Stimulated activated memory B cell treated with anti-CD40 and anti-IgM and Interleukin-4, amounts not matched to agents 10 μg/mL and 1 μg/mL and 100 μg/mL, for 72 hours (primary cell): ENCODE measurements at regions not wholly inside any gene's neighbourhood (a gene's known extent, or its start where the extent isn't known, plus 50 kb on each side); places are given as distances from the start of the nearest gene placed in this dataset.

Experiments
- ATAC-seq: fragments of 150-1000 bp; cut with Tn5 transposase; 2 replicates; pipeline ENCODE4 v1.10.0; 2021
- H3K27ac Mint-ChIP-seq: one replicate; pipeline ENCODE4 v1.8.0; 2022; ENCODE audit warnings: mild to moderate bottlenecking, mixed read lengths
- H3K27me3 Mint-ChIP-seq: one replicate; pipeline ENCODE4 v1.8.0; 2022; ENCODE audit warnings: mixed read lengths
- H3K36me3 Mint-ChIP-seq: one replicate; pipeline ENCODE4 v1.8.0; 2022; ENCODE audit warnings: mixed read lengths
- H3K4me1 Mint-ChIP-seq: one replicate; pipeline ENCODE4 v1.8.0; 2022; ENCODE audit warnings: mixed read lengths
- H3K4me3 Mint-ChIP-seq: one replicate; pipeline ENCODE4 v1.8.0; 2022; ENCODE audit warnings: mild to moderate bottlenecking, moderate library complexity, mixed read lengths
- H3K9me3 Mint-ChIP-seq: one replicate; pipeline ENCODE4 v1.8.0; 2022; ENCODE audit warnings: mixed read lengths

DNA sequence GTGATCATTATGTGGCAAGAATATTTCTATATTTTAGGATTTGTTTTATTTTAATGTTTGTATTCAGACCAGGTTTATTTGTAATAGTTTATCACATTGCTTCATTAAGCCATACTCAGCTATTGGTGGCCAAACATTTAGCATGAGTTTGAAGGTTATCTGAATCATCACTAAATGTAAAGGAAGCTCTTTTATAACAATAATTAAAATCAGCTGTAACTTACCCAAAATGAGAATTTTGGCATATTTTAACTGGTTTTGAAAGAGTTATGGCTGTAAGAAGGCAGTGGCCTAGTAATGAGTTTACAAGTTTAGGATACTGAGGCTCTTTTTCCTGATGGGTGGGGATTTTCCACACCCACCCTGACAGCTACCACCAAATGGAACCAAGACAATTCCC is 177.8 kb downstream of the EN1 start:
- Mint-ChIP-seq H3K4me3 (no peak overlapping the region), H3K27ac (no peak overlapping the region), H3K27me3 (no peaks in the 10 kb centered on the region), H3K36me3 (no peaks in the 10 kb centered on the region), H3K9me3 (no peaks in the 10 kb centered on the region), H3K4me1 (no peaks in the 10 kb centered on the region)
- no peak for ATAC-seq

DNA sequence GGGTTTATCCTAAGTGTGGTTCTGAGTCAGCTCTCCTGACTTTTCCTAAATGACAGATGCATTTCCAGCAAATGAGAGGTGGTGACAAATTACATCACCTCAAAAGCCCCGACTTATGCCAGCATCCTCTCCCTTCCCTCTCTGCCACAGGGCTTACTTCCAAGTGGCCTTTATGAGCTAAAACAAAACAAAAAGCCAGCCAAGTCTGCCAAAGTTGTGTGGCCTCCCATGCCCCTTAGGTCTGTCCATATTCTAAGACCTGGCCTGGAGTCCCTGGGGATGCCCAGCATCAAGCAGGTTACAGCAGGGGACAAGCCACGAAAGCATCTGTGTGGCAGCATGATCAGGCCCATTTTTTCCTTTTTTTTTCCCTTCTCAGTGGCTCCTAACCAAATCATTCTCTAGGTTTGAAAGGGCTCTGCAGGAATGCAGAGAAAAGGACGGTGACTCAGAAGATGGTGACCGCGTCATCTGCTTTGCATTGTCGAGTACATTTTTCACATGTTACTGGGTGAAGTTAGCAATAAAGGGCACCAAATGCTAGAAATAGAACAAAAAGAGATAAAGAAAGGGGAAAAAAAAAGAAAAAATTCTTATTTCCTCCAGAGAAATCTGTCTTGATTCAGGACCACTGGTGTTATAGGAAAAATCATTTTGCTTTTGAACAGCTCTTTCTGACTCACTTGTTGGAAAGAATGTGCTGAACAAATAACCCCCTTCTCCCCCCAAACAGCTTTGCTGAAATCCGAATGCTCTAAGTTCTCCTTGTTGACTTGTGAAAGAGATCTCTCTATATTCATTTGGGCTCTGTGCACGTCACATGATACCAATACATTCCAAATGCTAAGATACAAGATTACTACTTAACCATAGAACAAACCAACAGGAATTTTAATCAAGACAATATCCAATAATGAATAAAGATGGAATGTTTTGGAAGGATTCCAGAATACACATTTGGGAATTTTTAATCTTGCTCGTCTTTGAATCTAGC is 178.7 kb downstream of the EN1 start:
- no peak overlapping the region for H3K27ac Mint-ChIP-seq
- no peaks in the 10 kb centered on the region for H3K4me1 Mint-ChIP-seq
- H3K27me3 Mint-ChIP-seq = no peaks in the 10 kb centered on the region
- H3K4me3 Mint-ChIP-seq = no peak overlapping the region
- H3K9me3 Mint-ChIP-seq = no peaks in the 10 kb centered on the region
- no peak for ATAC-seq
- H3K36me3 Mint-ChIP-seq = no peaks in the 10 kb centered on the region

DNA sequence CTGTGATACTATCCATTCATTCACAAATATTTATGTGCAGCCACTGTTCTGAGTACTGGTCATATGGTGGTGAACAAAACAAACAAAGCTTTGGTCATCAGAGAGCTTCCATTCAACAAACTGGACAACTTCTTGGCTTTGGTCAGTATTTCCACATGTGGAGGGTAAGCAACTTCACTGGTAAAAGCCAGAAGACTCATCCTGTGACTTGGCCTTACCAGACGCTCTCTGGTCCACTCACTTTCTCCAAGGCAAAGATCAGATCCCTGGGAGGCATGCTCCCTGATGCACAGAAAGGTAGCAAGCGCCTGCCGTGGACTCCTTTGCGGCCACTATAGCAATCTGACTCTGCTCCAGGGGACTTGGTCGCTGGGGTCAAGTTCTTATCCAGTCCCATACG is 179.5 kb downstream of the EN1 start:
- Mint-ChIP-seq H3K4me3 (no peak overlapping the region), H3K27me3 (no peaks in the 10 kb centered on the region), H3K4me1 (no peaks in the 10 kb centered on the region), H3K27ac (no peak overlapping the region), H3K9me3 (no peaks in the 10 kb centered on the region), H3K36me3 (no peaks in the 10 kb centered on the region)
- no peak for ATAC-seq

DNA sequence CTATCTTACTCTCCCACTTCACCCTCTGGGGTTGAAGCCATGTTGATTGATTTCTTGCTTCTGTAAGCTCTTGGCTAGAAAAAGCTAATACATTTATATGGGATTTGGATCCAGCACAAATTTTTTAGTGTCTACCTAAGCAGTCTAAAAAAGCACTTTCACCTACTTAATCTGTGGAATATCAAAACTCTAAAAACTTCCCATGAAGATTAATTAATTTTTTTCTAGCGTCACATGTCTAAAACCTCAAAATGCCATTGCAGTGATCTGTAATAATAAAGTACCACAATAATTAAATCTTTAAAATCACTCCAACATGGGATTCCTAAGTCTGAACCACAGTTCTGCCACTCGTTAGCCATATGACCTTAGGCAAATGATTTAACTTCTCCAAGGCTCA is 180.1 kb downstream of the EN1 start:
- H3K4me3 Mint-ChIP-seq = no peak overlapping the region
- H3K9me3 Mint-ChIP-seq = no peaks in the 10 kb centered on the region
- no peaks in the 10 kb centered on the region for H3K27me3 Mint-ChIP-seq
- no peak overlapping the region for H3K27ac Mint-ChIP-seq
- no peak for ATAC-seq
- no peaks in the 10 kb centered on the region for H3K4me1 Mint-ChIP-seq
- no peaks in the 10 kb centered on the region for H3K36me3 Mint-ChIP-seq

DNA sequence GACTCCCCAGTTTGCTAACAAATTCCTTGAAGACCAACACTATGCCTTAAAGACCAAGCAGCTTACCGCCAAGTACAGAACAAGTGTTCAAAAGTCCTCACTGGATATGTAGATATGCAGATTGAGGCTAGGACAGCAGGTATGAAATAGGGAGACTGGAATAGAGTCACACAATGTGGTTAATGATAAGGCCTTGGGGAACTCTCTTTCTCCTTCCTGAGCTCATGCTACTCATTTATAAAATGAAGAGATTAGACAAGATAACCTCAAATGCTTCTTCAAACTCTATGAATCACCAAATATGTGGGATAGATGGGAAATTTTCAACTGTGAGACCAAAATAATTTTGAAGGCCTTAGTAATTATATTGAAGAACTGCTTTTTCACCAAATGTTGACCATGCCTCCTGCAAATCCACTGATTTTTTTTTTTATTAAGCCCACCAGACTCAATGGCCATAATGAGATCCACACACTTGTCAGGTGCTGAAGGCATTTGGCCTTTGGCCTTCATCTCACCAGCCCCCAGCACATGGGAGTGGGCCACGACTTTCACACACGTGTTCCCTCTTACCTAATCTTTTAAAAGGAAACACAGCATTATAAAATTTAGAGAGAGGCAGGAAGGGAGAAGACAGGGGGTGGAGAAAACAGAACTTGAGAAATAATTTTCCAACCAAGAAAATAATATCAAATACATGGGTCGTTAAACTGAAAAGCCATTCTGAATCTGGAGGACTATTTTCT is 181.5 kb downstream of the EN1 start:
- no peak overlapping the region for H3K4me3 Mint-ChIP-seq
- no peaks in the 10 kb centered on the region for H3K9me3 Mint-ChIP-seq
- ATAC-seq = no peak
- H3K4me1 Mint-ChIP-seq = no peaks in the 10 kb centered on the region
- H3K27me3 Mint-ChIP-seq = no peaks in the 10 kb centered on the region
- H3K36me3 Mint-ChIP-seq = no peaks in the 10 kb centered on the region
- H3K27ac Mint-ChIP-seq = no peak overlapping the region

DNA sequence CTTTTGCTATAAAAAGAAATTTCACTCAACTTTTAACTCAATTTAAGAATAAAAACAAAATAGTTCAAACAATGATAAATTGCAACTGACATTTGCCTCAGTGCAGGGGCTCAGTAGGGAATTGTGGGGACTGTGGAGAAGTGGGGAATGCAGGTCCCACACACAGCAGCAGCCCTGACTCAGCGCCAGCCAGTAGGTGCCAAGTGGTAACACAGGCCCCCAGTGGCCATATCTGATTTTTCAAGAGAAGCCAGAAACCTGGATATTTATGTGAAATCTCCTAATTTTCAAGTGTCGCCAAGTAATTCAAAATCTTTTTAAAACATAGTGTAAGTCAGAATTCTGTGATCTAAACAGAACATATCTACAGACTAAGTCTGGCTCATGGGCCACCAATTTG is 186.3 kb downstream of the EN1 start:
- H3K27me3 Mint-ChIP-seq = no peaks in the 10 kb centered on the region
- no peaks in the 10 kb centered on the region for H3K4me1 Mint-ChIP-seq
- no peaks in the 10 kb centered on the region for H3K36me3 Mint-ChIP-seq
- no peak overlapping the region for H3K4me3 Mint-ChIP-seq
- peaks cover 3% of the 10 kb centered on the region for H3K9me3 Mint-ChIP-seq
- H3K27ac Mint-ChIP-seq = no peak overlapping the region
- no peak for ATAC-seq

DNA sequence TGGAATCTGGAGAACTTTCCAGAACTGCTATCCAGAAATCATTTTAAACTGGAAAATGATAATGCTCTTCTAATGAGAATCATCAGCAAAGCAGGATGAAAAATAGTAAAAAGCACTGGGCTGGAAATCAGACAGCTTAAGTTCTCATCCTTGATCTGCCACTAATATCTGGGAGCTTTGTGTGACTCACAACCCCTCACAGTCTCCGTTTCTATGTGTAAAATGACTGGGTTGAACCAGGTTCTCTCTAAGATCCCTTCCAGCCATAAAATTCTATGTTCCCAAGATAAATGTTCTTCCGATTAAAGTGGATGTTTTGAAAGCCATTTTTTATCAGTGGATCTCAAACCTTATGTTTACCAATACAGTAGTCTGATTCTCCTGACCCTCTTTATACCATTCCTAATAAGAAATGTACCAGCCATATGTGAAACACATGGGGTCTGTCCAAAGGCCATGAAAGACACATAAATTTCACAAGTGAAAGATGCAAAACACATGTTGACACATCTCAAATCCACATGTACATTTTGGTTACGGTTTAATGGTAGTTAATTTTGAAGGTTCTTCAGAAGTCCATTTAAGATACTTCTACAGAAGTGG is 188.8 kb downstream of the EN1 start:
- H3K36me3 Mint-ChIP-seq = no peaks in the 10 kb centered on the region
- no peak overlapping the region for H3K4me3 Mint-ChIP-seq
- H3K27ac Mint-ChIP-seq = no peak overlapping the region
- peaks cover 8% of the 10 kb centered on the region for H3K9me3 Mint-ChIP-seq
- no peaks in the 10 kb centered on the region for H3K27me3 Mint-ChIP-seq
- H3K4me1 Mint-ChIP-seq = no peaks in the 10 kb centered on the region
- no peak for ATAC-seq

DNA sequence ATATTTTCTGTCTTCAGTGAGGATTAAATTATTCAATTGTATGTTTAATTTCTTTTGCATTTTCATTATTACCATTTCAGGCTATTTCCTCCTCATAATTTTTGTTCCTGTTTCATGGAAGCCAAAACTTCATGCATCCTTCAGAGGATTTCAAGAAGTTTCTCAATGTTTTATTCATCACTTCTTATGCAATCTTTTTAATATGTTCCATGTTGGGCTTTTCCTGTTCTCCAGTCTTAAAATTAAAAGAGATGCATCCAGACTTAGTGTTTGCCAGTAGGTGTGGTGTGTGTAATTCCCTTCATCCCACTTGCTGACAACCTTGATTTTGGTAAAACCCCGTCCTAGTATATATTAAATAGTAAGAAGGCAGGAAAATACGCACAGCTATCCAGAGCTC is 190.0 kb downstream of the EN1 start:
- Mint-ChIP-seq H3K4me1 (no peaks in the 10 kb centered on the region), H3K27me3 (no peaks in the 10 kb centered on the region), H3K36me3 (no peaks in the 10 kb centered on the region), H3K4me3 (no peak overlapping the region), H3K27ac (no peak overlapping the region), H3K9me3 (peaks cover 8% of the 10 kb centered on the region)
- ATAC-seq = no peak

DNA sequence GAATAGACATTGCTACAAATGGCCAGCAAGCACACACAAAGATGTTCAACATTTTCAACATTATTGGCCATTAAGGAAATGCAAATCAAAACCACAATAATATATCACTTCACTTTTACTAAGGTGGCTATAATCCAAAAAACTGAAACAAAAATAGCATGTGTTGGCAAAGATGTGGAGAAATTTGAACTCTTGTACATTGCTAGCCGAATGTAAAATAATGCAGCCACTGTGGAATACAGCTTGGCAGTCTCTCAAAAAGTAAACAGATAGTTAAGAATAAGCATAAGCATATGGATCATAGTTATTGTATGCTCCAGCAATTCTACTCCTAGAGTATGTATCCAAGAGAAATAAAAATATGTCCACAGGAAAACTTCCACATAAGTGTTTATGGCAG is 192.5 kb downstream of the EN1 start:
- Mint-ChIP-seq H3K27ac (no peak overlapping the region), H3K4me1 (no peaks in the 10 kb centered on the region), H3K27me3 (peaks cover 11% of the 10 kb centered on the region), H3K4me3 (no peak overlapping the region), H3K36me3 (no peaks in the 10 kb centered on the region), H3K9me3 (peaks cover 22% of the 10 kb centered on the region)
- ATAC-seq = no peak

DNA sequence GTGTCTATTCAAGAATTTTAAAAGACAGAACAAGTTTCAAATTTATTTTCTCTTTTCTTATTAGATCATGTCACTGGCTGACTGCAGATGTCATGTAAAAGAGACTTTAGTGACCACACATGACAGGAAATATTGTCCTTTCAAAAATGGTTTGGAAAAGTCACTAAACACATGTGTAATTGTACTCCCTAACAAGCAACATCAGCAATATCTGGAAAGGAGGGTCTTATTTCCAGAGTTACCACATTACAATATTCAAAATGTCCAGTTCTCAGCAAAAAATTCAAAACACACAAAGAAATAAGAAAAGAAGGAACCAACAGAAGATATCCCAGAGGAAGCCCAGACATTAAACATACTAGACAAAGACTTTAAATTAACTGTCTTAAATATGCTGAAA is 197.1 kb downstream of the EN1 start:
- H3K27ac Mint-ChIP-seq = no peak overlapping the region
- H3K27me3 Mint-ChIP-seq = peaks cover 11% of the 10 kb centered on the region
- no peak overlapping the region for H3K4me3 Mint-ChIP-seq
- no peaks in the 10 kb centered on the region for H3K4me1 Mint-ChIP-seq
- no peaks in the 10 kb centered on the region for H3K36me3 Mint-ChIP-seq
- H3K9me3 Mint-ChIP-seq = peaks cover 18% of the 10 kb centered on the region
- ATAC-seq = no peak

DNA sequence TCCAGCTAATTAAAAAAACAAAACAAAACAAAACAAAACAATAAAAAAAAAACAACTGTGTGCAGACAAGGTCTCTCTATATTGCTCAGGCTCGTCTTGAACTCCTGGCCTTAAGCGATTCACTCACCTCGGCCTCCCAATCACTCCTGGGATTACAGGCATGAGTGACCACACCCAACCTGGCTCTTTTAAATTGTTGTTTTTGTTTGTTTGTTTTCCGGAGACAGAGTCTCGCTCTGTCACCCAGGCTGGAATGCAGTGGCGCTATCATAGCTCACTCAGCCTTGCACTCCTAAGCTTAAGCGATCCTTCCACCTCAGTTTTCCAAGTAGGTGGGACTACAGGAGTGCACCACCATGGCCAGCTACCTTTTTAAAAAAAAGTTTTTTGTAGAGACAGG is 201.6 kb downstream of the EN1 start:
- no peak overlapping the region for H3K27ac Mint-ChIP-seq
- H3K27me3 Mint-ChIP-seq = peaks cover 6% of the 10 kb centered on the region
- no peak overlapping the region for H3K4me3 Mint-ChIP-seq
- ATAC-seq = no peak
- H3K9me3 Mint-ChIP-seq = peaks cover 6% of the 10 kb centered on the region
- no peaks in the 10 kb centered on the region for H3K36me3 Mint-ChIP-seq
- H3K4me1 Mint-ChIP-seq = no peaks in the 10 kb centered on the region

DNA sequence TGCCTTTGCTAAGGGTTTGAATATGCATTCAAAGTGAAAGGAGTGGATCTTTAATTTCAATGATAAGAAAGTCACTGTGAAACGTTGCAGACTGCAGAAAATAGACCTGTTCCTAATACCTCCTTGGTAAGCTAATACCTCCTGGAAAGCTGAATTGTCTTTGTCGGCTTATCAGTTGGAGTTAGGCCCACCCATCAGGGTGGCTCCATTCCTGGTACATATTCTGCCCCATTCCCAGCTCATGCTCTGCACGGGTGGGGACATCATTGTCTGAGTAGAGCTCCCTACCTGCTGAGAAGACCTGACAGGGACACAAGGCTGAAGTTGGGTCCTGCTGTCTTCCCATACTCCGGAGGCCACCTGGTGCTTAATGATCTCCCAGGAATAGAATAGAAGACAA is 203.3 kb downstream of the EN1 start:
- no peaks in the 10 kb centered on the region for H3K27me3 Mint-ChIP-seq
- no peak overlapping the region for H3K27ac Mint-ChIP-seq
- no peaks in the 10 kb centered on the region for H3K9me3 Mint-ChIP-seq
- no peaks in the 10 kb centered on the region for H3K36me3 Mint-ChIP-seq
- no peaks in the 10 kb centered on the region for H3K4me1 Mint-ChIP-seq
- H3K4me3 Mint-ChIP-seq = no peak overlapping the region
- ATAC-seq = no peak

DNA sequence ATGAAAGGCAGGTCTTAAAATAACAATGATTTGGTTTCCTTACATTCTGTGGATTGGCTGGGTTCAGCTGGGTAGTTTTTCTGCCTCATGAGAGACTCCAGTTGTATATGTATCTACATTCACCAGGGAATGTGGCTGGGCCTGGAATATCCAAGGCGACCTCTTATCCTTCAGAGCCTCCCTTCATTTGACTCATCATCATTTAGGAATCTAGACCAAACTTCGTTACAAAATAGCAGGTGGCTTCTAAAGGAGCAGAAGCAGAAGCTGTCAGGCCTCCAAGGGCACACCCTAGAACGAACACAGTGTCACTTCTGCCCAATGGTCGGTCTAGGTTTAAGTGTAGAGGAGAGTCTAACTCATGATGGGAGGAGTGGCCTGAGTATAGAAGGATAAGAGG is 204.2 kb downstream of the EN1 start:
- ATAC-seq = no peak
- H3K36me3 Mint-ChIP-seq = no peaks in the 10 kb centered on the region
- no peaks in the 10 kb centered on the region for H3K4me1 Mint-ChIP-seq
- H3K4me3 Mint-ChIP-seq = no peak overlapping the region
- H3K9me3 Mint-ChIP-seq = no peaks in the 10 kb centered on the region
- no peak overlapping the region for H3K27ac Mint-ChIP-seq
- H3K27me3 Mint-ChIP-seq = no peaks in the 10 kb centered on the region

DNA sequence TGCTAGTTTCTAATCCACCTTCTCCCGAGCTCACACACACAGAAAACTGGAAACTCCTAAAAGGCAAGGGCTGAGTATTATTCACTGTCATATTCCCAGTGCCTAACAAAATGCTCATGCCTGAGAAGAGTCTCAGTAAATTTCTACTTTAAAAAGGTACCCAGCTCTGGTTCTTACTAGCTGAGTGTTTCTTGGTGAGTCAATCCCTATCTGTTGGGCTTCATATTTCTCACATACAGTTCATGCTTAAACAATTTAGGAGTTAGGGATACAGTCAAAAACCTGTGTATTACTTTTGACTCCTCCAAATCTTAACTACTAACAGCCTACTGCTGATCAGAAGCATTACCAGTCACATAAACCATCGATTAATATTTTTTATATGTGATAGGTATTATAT is 204.9 kb downstream of the EN1 start:
- H3K27ac Mint-ChIP-seq = no peak overlapping the region
- no peaks in the 10 kb centered on the region for H3K9me3 Mint-ChIP-seq
- no peaks in the 10 kb centered on the region for H3K36me3 Mint-ChIP-seq
- no peak for ATAC-seq
- no peaks in the 10 kb centered on the region for H3K27me3 Mint-ChIP-seq
- H3K4me3 Mint-ChIP-seq = no peak overlapping the region
- no peaks in the 10 kb centered on the region for H3K4me1 Mint-ChIP-seq

DNA sequence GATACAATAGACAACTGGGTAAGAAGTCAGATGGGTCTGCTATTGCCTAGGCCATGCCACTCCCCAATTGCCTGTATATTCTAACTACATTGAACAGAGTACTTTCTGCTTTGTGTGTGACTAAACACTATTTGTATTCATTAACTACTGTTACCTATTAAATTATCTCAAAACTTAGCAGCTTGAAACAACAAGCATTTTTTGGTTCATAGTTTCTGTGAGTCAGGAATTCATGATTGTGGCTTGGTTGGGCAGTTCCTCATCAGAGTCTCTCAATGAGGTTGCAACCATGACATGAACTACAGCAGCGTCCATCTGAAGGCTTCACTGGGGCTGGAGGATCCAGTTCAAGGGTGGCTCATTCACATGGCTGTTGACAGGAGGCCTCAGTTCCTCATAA is 205.7 kb downstream of the EN1 start:
- no peak for ATAC-seq
- Mint-ChIP-seq H3K9me3 (peaks cover 3% of the 10 kb centered on the region), H3K4me1 (no peaks in the 10 kb centered on the region), H3K27ac (no peak overlapping the region), H3K36me3 (no peaks in the 10 kb centered on the region), H3K4me3 (no peak overlapping the region), H3K27me3 (no peaks in the 10 kb centered on the region)

DNA sequence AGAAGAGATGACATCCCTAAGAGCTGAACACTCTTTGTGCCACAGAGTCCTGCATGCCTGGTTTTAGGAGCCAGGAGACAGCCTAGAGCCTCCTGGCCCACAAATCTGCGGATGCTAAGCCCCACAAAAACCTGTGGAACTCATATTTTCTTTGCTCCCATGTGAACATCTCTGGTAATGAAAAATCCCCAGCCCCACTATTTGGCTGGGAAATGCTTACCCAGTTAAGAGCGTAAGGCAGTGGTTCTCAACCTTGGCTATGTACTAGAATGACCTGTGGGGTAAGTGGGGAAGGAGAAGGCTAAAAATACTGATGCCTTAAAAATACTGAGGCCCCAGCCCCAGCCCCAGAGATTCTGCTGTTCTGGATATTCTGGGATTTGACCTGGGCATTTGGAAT is 208.1 kb downstream of the EN1 start:
- Mint-ChIP-seq H3K27ac (no peak overlapping the region), H3K4me1 (no peaks in the 10 kb centered on the region), H3K36me3 (no peaks in the 10 kb centered on the region), H3K27me3 (no peaks in the 10 kb centered on the region), H3K4me3 (no peak overlapping the region), H3K9me3 (peaks cover 8% of the 10 kb centered on the region)
- no peak for ATAC-seq
